ENCODE measurements at regions not wholly inside any gene's neighbourhood (a gene's known extent, or its start where the extent isn't known, plus 50 kb on each side); places are given as distances from the start of the nearest gene placed in this dataset.
A peak's percentile ranks its signal among the peaks of the same experiment; 100 is the strongest.

DNA sequence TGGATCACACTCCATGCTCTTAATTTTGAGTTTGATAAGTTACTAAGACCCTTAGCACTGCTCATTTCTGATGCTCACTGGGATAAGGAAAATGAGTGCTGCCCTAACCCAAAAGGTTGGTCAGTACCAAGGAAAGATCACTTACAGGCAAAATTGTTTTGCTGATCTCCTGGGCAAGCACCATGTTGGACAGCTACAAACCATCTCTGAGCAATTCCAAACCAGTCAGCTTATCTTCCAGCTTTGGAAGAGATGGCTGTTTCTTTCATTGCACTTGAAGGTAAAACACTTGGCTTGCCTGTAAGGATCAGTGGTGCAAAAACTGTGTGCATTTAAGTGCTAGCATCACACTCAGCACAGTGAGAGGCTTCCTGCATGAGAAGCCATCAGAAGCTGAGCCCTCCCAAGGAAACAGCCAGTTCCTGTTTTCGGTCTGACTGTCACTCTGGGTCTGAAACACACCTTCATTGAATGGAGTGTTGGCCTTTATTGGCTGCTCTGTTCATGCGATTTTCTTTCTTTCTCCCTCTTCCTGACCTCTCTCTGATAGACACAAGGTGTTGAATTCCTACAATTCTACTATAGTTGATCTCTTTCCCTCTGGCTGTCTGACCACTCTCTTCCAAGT lies 126.4 kb upstream of the GHITM start:
- no peak overlapping the region for H2BK20ac ChIP-seq (ENCODE audit: low read length)
- no peak overlapping the region for H3K18ac ChIP-seq (ENCODE audit: extremely low read depth, low read length)
- H4K5ac ChIP-seq (ENCODE audit: insufficient read length, low read depth, low read length): no peak overlapping the region
- no peak for TF ChIP-seq CTCF (IDR thresholded peaks at IDR 0.05; ENCODE audit: control extremely low read depth in 1 of 3, insufficient read depth in 1 of 3, low read depth in 1 of 3, low read length in 3 of 3)
- TF ChIP-seq TCF12 (IDR thresholded peaks at IDR 0.05; ENCODE audit: low read depth, low read length): no peak
- no peak for TF ChIP-seq ZNF274 (IDR thresholded peaks at IDR 0.05; ENCODE audit: borderline replicate concordance, extremely low read depth, low read length)
- TF ChIP-seq POLR2AphosphoS5 (IDR thresholded peaks at IDR 0.05; ENCODE audit: low read depth, low read length): no peak
- TF ChIP-seq SRF (IDR thresholded peaks at IDR 0.05; ENCODE audit: low read depth, low read length): no peak
- TF ChIP-seq TAF1 (IDR thresholded peaks at IDR 0.05; ENCODE audit: low read depth, low read length): no peak
- TF ChIP-seq MAX (IDR thresholded peaks at IDR 0.05): no peak
- no peak for TF ChIP-seq CTBP2 (IDR thresholded peaks at IDR 0.05; ENCODE audit: borderline replicate concordance, insufficient read depth, insufficient read length, low read length)
- no peak for TF ChIP-seq CHD2 (IDR thresholded peaks at IDR 0.05; ENCODE audit: low read length)
- no peaks in the 10 kb centered on the region for H3K79me2 ChIP-seq (ENCODE audit: control insufficient read depth in 1 of 2, insufficient read depth in 2 of 2, low read length in 2 of 2)
- H3K14ac ChIP-seq (ENCODE audit: insufficient read length): no peak overlapping the region
- H3K27me3 ChIP-seq (replicated peaks in 1 of 4; ENCODE audit: control insufficient read depth in 3 of 4, extremely low read depth in 1 of 4, insufficient read depth in 3 of 4, low read length in 3 of 4): no peaks in the 10 kb centered on the region
- H4K91ac ChIP-seq (replicated peaks; ENCODE audit: insufficient read length, low read length): no peak overlapping the region
- H2AFZ ChIP-seq (ENCODE audit: low read length): peak overlapping the region; percentile 28; the same call in 1 of the 2 replicates
- no peaks in the 10 kb centered on the region for H3K79me1 ChIP-seq (ENCODE audit: low read depth, low read length)
- peaks cover 0 to 4% (median 0%) of the 10 kb centered on the region in 4 experiments; a peak in 1 of 7 replicates for H3K4me1 ChIP-seq (replicated peaks in 1 of 4; ENCODE audit: control insufficient read depth in 3 of 4, insufficient read depth in 4 of 4, low read length in 3 of 4)
- H3K56ac ChIP-seq (replicated peaks; ENCODE audit: insufficient read length, low read depth, low read length): no peak overlapping the region
- ChIA-PET POLR2A (ENCODE audit: partially characterized antibody) (interaction anchor here (1.1 kb wide), 1 partner anchor 16 kb away, joined by 4 read pairs; no protein-coding TSS in a partner anchor), CTCF (ENCODE audit: partially characterized antibody) (interaction anchor here (0.7 to 1.4 kb wide), 3 partner anchors 11 to 244 kb away, joined by 3 read pairs; no protein-coding TSS in a partner anchor)
- H3K4me3 ChIP-seq (ENCODE audit: extremely low read depth in 1 of 4, insufficient read depth in 2 of 4, low read depth in 3 of 4, low read length in 4 of 4): no peak overlapping the region
- no peak overlapping the region for H3K4ac ChIP-seq (replicated peaks; ENCODE audit: insufficient read length, low read depth, low read length)
- no peak overlapping the region for H4K8ac ChIP-seq (ENCODE audit: extremely low read depth, insufficient read depth, low read length)
- WGBS, 2 experiments (ENCODE audit: extremely low coverage in 1 of 2, insufficient coverage in 1 of 2, insufficient read length in 1 of 2, insufficient replicate concordance in 2 of 2, low coverage in 1 of 2, low lambda C conversion rate in 2 of 2, missing lambda C conversion rate in 1 of 2): 75% methylated on average over 2 of the region's 2 CpGs; no CpG with 5 or more reads in 1 of the 2 experiments
- no peak overlapping the region for H2BK120ac ChIP-seq (replicated peaks; ENCODE audit: low read depth, low read length)
- H2AK5ac ChIP-seq (ENCODE audit: low read depth, low read length): no peak overlapping the region
- no peak overlapping the region for H3K23ac ChIP-seq (ENCODE audit: insufficient read length)
- no peak overlapping the region for H3K4me2 ChIP-seq (ENCODE audit: insufficient read depth in 1 of 2, low read depth in 2 of 2, low read length in 2 of 2)
- H3K36me3 ChIP-seq (ENCODE audit: control insufficient read depth in 2 of 4, insufficient read depth in 4 of 4, low read length in 3 of 4): no peaks in the 10 kb centered on the region
- H3K9me3 ChIP-seq (ENCODE audit: insufficient read depth in 2 of 2, low read depth in 1 of 2, low read length in 1 of 2): no peaks in the 10 kb centered on the region
- H3K27ac ChIP-seq (ENCODE audit: low read depth, low read length): no peak overlapping the region
- no peak for FAIRE-seq
- H2BK5ac ChIP-seq (ENCODE audit: low read depth, low read length): no peak overlapping the region
- H2BK12ac ChIP-seq (ENCODE audit: low read depth, low read length): no peak overlapping the region
- DNase-seq (ENCODE audit: low read depth in 1 of 2, low spot score in 2 of 2): no peak
- peaks cover 3% of the 10 kb centered on the region; the same call in 1 of the 2 replicates for H3K23me2 ChIP-seq (ENCODE audit: low read depth, low read length)
- no peak overlapping the region; a peak in 1 of 7 replicates for H3K9ac ChIP-seq (replicated peaks in 1 of 4; ENCODE audit: extremely low read depth in 1 of 4, low read depth in 3 of 4, low read length in 3 of 4)
- H2BK15ac ChIP-seq (ENCODE audit: low read length): no peak overlapping the region
- H4K20me1 ChIP-seq (replicated peaks in 1 of 2; ENCODE audit: control insufficient read depth in 1 of 2, insufficient read depth in 2 of 2, low read length in 2 of 2): no peaks in the 10 kb centered on the region
